Esophagus muscularis mucosa (tissue), 4 donors: ENCODE measurements at regions not wholly inside any gene's neighbourhood (a gene's known extent, or its start where the extent isn't known, plus 50 kb on each side); places are given as distances from the start of the nearest gene placed in this dataset.
"Not testable (repeated sequence)": the region's sequence is repeated elsewhere in the genome, so short reads cannot be mapped to it uniquely, and the experiment has no call there.

Source experiments
- DNase-seq: peaks from one replicate; pipeline ENCODE4 v3.0.0-alpha.2; 2017; ENCODE audit errors: extremely low spot score
- H3K27ac ChIP-seq, 4 donors: fragments of 200-600 bp; sonication (generic); replicated peaks in 1 of 4; 1 replicate in 3 of 4; 2 replicates in 1 of 4; pipeline ENCODE4 v1.5.1; 2016 to 2019; ENCODE audit warnings: mild to moderate bottlenecking in 1 of 4
- H3K27me3 ChIP-seq, 4 donors: fragments of 200-600 bp; sonication (generic); one replicate each; pipeline versions ENCODE4 v1.5.1 to v1.6.0; 2016 to 2019
- H3K36me3 ChIP-seq, 4 donors: fragments of 200-600 bp; sonication (generic); one replicate each; pipeline ENCODE4 v1.5.1; 2016 to 2019
- H3K4me1 ChIP-seq, 4 donors: fragments of 200-600 bp; sonication (generic); one replicate each; pipeline ENCODE4 v1.5.1; 2016 to 2019
- H3K4me3 ChIP-seq, 4 donors: fragments of 200-600 bp; sonication (generic); 1 replicate in 2 of 4; 2 replicates in 2 of 4; pipeline ENCODE4 v1.5.1; 2016 to 2019; ENCODE audit warnings: mild to moderate bottlenecking in 4 of 4, moderate library complexity in 1 of 4
- H3K9me3 ChIP-seq, 4 donors: fragments of 200-600 bp; sonication (generic); 1 replicate in 3 of 4; 2 replicates in 1 of 4; pipeline ENCODE4 v1.5.1; 2016 to 2019
- EP300 ChIP-seq: sonication (generic); formaldehyde crosslinking; IDR thresholded peaks from one replicate; pipeline ENCODE4 v1.6.1; 2017; ENCODE audit warnings: antibody characterized with exemption
- POLR2A ChIP-seq: fragments of 450-650 bp; IDR thresholded peaks from one replicate; pipeline ENCODE4 v1.6.1; 2017; ENCODE audit warnings: antibody characterized with exemption, moderate library complexity, mild to moderate bottlenecking, low read depth
- POLR2AphosphoS5 ChIP-seq, 2 donors: sonication (generic); formaldehyde crosslinking; IDR thresholded peaks; one replicate each; pipeline ENCODE4 v1.6.1; 2017; ENCODE audit warnings: antibody characterized with exemption in 2 of 2
- WGBS: methylation state at CpG from one replicate; pipeline ENCODE4 v1.1.5; 2018; 5-methylcytosine and 5-hydroxymethylcytosine counted together
- intact Hi-C: fragments of 100-400 bp; cut with DNase I; formaldehyde crosslinking; loops from one replicate; pipeline ENCODE4 v1.15.1; 2023
- TF ChIP-seq, protein P1 (sequence below), 3 experiments: fragments of 200-600 bp in 2 of 3; fragments of 450-650 bp in 1 of 3; sonication (generic) in 2 of 3; IDR thresholded peaks; one replicate each; pipeline ENCODE4 v1.5.1; 2017 to 2019; ENCODE audit warnings: antibody characterized with exemption in 3 of 3, mild to moderate bottlenecking in 2 of 3, moderate library complexity in 1 of 3

DNA sequence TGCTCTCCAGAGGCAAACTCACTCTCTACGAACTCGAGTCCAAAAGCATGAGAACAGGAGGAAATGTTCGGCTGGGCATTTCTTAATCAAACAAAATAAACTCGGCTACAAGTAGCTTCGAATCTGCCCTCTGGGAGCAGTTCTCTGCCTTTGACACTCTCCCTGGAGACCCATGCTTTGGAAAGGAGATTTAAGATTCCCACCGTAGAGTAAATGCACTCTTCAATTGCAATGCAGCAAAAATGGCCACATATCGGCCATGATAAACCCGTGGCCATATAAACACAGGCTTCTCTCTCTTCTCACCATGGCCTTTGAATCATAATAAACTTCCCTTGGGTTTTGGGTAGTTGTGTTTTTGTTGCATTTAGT, 215.4 kb downstream of the TOMM20 start:
- peaks cover 57 to 65% (median 59%) of the 10 kb centered on the region in 4 donors for H3K4me1 ChIP-seq
- H3K4me3 ChIP-seq, result no peak overlapping the region
- H3K27me3 ChIP-seq, result no peaks in the 10 kb centered on the region
- TF ChIP-seq, protein P1, sequence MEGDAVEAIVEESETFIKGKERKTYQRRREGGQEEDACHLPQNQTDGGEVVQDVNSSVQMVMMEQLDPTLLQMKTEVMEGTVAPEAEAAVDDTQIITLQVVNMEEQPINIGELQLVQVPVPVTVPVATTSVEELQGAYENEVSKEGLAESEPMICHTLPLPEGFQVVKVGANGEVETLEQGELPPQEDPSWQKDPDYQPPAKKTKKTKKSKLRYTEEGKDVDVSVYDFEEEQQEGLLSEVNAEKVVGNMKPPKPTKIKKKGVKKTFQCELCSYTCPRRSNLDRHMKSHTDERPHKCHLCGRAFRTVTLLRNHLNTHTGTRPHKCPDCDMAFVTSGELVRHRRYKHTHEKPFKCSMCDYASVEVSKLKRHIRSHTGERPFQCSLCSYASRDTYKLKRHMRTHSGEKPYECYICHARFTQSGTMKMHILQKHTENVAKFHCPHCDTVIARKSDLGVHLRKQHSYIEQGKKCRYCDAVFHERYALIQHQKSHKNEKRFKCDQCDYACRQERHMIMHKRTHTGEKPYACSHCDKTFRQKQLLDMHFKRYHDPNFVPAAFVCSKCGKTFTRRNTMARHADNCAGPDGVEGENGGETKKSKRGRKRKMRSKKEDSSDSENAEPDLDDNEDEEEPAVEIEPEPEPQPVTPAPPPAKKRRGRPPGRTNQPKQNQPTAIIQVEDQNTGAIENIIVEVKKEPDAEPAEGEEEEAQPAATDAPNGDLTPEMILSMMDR (IDR thresholded peaks at IDR 0.05), result no peak
- TF ChIP-seq EP300 (no peak), POLR2A (no peak), POLR2AphosphoS5 (IDR thresholded peaks at IDR 0.05) (no peak)
- intact Hi-C loops, result loop anchor here (10.0 kb wide), 1 partner anchor 188 kb away; no protein-coding TSS in a partner anchor
- no peaks in the 10 kb centered on the region for H3K36me3 ChIP-seq
- peak overlapping the region; percentile 73 to 81 (median 75) for H3K27ac ChIP-seq
- no peaks in the 10 kb centered on the region for H3K9me3 ChIP-seq
- WGBS, result 66% methylated on average over 8 of the region's 8 CpGs
- DNase-seq, result no peak

DNA sequence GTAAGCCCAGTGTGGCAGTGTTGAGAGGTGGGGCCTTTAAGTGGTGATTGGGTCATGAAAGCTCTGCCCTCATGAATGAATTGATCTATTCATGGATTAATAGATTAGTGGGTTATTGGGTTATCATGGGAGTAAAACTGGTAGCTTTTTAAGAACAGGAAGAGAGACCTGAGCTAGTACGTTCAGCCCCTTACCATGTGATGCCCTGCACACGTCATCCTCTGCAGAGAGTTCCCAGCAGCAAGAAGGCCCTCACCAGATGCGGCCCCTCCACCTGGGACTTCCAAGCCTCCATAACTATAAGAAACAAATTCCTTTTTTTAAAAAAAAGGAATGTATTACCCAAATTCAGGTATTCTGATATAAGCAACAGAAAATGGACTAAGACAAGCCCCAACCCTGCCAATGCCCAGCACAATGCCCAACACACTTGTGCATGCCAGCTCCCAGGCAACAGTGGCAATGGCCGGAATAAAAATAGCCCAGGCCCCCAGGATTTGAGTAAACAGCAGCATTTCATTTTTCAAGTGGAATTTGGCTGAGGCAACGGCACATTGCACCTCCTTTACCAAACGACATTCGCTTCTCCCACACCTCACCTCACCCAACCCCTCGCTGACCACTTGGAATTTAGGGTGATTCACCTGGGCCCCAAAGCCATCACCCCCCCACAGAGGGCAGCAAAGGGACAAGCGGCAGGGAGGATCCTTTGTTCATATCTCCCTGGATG, 215.9 kb downstream of the TOMM20 start:
- H3K4me3 ChIP-seq, result no peak overlapping the region
- WGBS, result 66% methylated on average over 9 of the region's 9 CpGs
- TF ChIP-seq EP300 (no peak), POLR2AphosphoS5 (IDR thresholded peaks at IDR 0.05) (peak; percentile 11 to 26), POLR2A (no peak)
- TF ChIP-seq, protein P1 (IDR thresholded peaks at IDR 0.05), result peak in 2 of 3 experiments; percentile 18 to 20

DNA sequence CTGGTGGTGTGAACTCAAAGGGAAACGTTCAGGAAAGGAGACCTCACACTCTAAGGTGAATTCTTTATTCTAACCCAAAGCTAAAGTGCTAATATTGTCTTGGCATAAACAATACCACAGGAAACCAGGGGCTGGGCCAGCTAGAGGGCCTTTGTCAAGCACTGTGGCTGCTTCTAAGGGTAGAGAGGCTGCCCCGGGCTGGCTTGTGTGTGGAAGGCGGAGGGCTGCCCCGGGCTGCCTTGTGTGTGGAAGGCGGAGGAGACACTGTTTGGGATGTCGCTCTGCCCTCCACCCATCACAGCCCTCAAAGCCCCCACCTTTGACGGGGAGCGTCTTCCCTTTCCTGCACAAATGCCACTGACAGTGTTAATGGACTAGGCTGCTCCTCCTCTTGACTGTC, 216.8 kb downstream of the TOMM20 start:
- no peaks in the 10 kb centered on the region for H3K9me3 ChIP-seq
- H3K4me1 ChIP-seq, result peaks cover 46 to 51% (median 51%) of the 10 kb centered on the region in 4 donors
- intact Hi-C loops, result loop anchor here (10.0 kb wide), 1 partner anchor 187 kb away; no protein-coding TSS in a partner anchor
- no peak for DNase-seq
- TF ChIP-seq EP300, result no peak
- TF ChIP-seq POLR2AphosphoS5 (IDR thresholded peaks at IDR 0.05), result no peak
- TF ChIP-seq POLR2A, result no peak
- TF ChIP-seq, protein P1 (IDR thresholded peaks at IDR 0.05), result no peak
- WGBS, result 69% methylated on average over 7 of the region's 8 CpGs
- no peaks in the 10 kb centered on the region for H3K36me3 ChIP-seq
- peak overlapping the region; percentile 73 to 81 (median 75) for H3K27ac ChIP-seq
- H3K4me3 ChIP-seq, result no peak overlapping the region
- H3K27me3 ChIP-seq, result no peaks in the 10 kb centered on the region

More for the DNA sequence above, 215.9 kb downstream of the TOMM20 start:
- peaks cover 56 to 60% (median 57%) of the 10 kb centered on the region in 4 donors for H3K4me1 ChIP-seq
- no peaks in the 10 kb centered on the region for H3K36me3 ChIP-seq
- no peaks in the 10 kb centered on the region for H3K9me3 ChIP-seq
- intact Hi-C loops, result loop anchor here (10.0 kb wide), 1 partner anchor 188 kb away; no protein-coding TSS in a partner anchor
- no peak for DNase-seq
- H3K27me3 ChIP-seq, result no peaks in the 10 kb centered on the region
- peak overlapping the region; percentile 73 to 81 (median 75) for H3K27ac ChIP-seq

DNA sequence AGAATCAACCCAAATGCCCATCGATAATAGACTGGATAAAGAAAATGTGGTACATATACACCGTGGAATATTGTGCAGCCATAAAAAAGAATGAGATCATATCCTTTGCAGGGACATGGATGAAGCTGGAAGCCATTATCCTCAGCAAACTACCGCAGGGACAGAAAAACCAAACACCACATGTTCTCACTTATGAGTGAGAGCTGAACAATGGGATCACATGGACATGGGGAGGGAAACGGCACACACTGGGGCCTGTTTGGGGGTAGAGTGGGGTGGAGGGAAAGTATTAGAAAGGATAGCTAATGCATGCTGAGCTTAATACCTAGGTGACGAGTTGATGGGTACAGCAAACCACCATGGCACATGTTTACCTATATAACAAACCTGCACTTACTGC, 217.5 kb downstream of the TOMM20 start:
- 83% methylated on average over 5 of the region's 5 CpGs for WGBS
- H3K36me3 ChIP-seq, H3K9me3 ChIP-seq, DNase-seq, H3K27me3 ChIP-seq, H3K4me3 ChIP-seq: not testable (repeated sequence)
- Histone ChIP-seq H3K4me1 (peaks cover 40 to 45% (median 44%) of the 10 kb centered on the region in 4 donors), H3K27ac (peak overlapping the region in 2 of 4 donors; percentile 76 to 81)
- intact Hi-C loops, result loop anchor here (10.0 kb wide), 1 partner anchor 186 kb away; no protein-coding TSS in a partner anchor

DNA sequence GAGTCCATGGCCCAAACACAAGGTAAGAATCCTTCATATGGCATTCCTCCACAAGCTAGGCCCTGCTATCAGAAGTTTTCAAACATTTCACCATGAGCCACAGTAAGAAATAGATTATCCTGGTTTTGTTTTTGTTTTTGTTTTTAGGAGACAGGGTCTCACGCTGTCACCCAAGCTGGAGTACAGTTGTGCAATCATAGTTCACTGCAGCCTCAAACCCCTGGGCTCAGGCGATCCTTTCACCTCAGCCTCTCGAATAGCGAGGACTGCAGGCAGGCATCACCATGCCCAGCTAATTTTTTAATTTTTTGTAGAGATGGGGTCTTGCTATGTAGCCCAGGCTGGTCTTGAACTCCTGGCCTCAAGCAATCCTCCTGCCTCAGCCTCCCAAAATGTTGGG, 218.8 kb downstream of the TOMM20 start:
- Histone ChIP-seq H3K27me3 (no peaks in the 10 kb centered on the region), H3K4me3 (no peak overlapping the region), H3K9me3 (no peaks in the 10 kb centered on the region), H3K36me3 (no peaks in the 10 kb centered on the region), H3K27ac (no peak overlapping the region), H3K4me1 (peaks cover 30 to 36% (median 32%) of the 10 kb centered on the region in 4 donors)
- WGBS, result 97% methylated on average over 4 of the region's 4 CpGs
- DNase-seq, result no peak
- intact Hi-C loops, result loop anchor here (10.0 kb wide), 1 partner anchor 185 kb away; no protein-coding TSS in a partner anchor
- TF ChIP-seq POLR2A, result no peak
- TF ChIP-seq EP300, result no peak
- no peak for TF ChIP-seq POLR2AphosphoS5 (IDR thresholded peaks at IDR 0.05)
- TF ChIP-seq, protein P1 (IDR thresholded peaks at IDR 0.05), result no peak
